GM23338 (cell line): ENCODE measurements at regions not wholly inside any gene's neighbourhood (a gene's known extent, or its start where the extent isn't known, plus 50 kb on each side); places are given as distances from the start of the nearest gene placed in this dataset.

Source experiments
- CREB1 ChIP-seq: fragments of 250-450 bp; sonication (Bioruptor Pico); IDR thresholded peaks from 2 replicates; pipeline ENCODE4 v1.5.0; 2020; ENCODE audit warnings: low read depth, mild to moderate bottlenecking, moderate library complexity
- EZH2 ChIP-seq: fragments of 200-600 bp; sonication (generic); IDR thresholded peaks from one replicate; pipeline ENCODE4 v1.8.0; 2017; ENCODE audit warnings: antibody characterized with exemption, mild to moderate bottlenecking, low read depth; ENCODE audit not compliant: unreplicated experiment
- EZH2phosphoT487 ChIP-seq: fragments of 200-600 bp; sonication (generic); IDR thresholded peaks from one replicate; pipeline ENCODE4 v1.8.1; 2018; ENCODE audit warnings: antibody characterized with exemption; ENCODE audit not compliant: unreplicated experiment
- NANOG ChIP-seq: IDR thresholded peaks from 2 replicates; pipeline ENCODE4 v1.6.1; 2016; ENCODE audit warnings: antibody characterized with exemption, borderline replicate concordance
- POLR2AphosphoS5 ChIP-seq: IDR thresholded peaks from 2 replicates; pipeline ENCODE4 v1.6.1; 2016; ENCODE audit warnings: antibody characterized with exemption, low read depth
- STAT1 ChIP-seq: IDR thresholded peaks from one replicate; pipeline ENCODE4 v1.6.1; 2016; ENCODE audit warnings: antibody characterized with exemption; ENCODE audit not compliant: unreplicated experiment
- TF ChIP-seq, protein P1 (sequence below), 2 experiments: fragments of 200-600 bp in 1 of 2; sonication (generic) in 1 of 2; conservative IDR thresholded peaks; 2 replicates each; pipeline versions ENCODE4 v1.5.1 to v1.6.1; 2016 to 2017; ENCODE audit warnings: antibody characterized with exemption in 2 of 2, low read depth in 2 of 2, mild to moderate bottlenecking in 2 of 2, moderate library complexity in 1 of 2
- TF ChIP-seq, protein P2 (sequence below): IDR thresholded peaks from 2 replicates; pipeline ENCODE4 v1.6.1; 2016; ENCODE audit warnings: antibody characterized with exemption

DNA sequence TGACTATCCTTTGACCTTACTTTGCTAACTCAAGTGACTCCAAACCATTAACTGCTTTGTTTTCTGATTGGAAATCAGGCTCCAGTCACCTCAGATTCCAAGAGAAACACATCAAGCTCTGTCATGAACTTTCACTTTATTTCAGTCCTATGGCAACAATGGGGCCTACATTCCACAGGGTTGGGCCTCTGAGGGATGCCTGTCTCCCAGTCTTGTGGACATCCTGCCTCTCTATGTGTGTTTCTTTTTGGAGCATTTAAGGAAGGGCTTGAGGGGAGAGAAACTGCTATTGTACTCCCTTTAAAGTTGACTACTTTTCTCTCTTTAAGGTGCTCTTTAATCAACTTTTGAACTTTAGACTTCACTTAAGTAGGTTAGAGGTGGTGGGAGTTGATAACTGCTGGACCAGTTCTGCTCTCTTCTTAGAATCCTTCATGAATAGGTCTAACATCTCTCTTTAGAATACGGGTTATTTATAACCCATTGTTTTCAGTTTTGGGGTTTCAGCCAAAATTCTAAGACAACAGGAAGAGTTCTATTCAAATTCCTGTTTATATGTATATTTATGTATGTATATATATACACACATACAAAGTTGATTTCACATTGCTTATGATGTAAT lies 274.3 kb upstream of the NR3C2 start:
- TF ChIP-seq, protein P1, sequence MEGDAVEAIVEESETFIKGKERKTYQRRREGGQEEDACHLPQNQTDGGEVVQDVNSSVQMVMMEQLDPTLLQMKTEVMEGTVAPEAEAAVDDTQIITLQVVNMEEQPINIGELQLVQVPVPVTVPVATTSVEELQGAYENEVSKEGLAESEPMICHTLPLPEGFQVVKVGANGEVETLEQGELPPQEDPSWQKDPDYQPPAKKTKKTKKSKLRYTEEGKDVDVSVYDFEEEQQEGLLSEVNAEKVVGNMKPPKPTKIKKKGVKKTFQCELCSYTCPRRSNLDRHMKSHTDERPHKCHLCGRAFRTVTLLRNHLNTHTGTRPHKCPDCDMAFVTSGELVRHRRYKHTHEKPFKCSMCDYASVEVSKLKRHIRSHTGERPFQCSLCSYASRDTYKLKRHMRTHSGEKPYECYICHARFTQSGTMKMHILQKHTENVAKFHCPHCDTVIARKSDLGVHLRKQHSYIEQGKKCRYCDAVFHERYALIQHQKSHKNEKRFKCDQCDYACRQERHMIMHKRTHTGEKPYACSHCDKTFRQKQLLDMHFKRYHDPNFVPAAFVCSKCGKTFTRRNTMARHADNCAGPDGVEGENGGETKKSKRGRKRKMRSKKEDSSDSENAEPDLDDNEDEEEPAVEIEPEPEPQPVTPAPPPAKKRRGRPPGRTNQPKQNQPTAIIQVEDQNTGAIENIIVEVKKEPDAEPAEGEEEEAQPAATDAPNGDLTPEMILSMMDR (conservative IDR thresholded peaks at IDR 0.05; ENCODE audit: low read depth in 2 of 2): no peak
- TF ChIP-seq POLR2AphosphoS5 (no peak), EZH2 (no peak), STAT1 (no peak), NANOG (no peak), CREB1 (CRISPR knock-in tag) (no peak), EZH2phosphoT487 (no peak)
- TF ChIP-seq, protein P2, sequence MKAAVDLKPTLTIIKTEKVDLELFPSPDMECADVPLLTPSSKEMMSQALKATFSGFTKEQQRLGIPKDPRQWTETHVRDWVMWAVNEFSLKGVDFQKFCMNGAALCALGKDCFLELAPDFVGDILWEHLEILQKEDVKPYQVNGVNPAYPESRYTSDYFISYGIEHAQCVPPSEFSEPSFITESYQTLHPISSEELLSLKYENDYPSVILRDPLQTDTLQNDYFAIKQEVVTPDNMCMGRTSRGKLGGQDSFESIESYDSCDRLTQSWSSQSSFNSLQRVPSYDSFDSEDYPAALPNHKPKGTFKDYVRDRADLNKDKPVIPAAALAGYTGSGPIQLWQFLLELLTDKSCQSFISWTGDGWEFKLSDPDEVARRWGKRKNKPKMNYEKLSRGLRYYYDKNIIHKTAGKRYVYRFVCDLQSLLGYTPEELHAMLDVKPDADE: no peak
